ENCODE measurements at regions not wholly inside any gene's neighbourhood (a gene's known extent, or its start where the extent isn't known, plus 50 kb on each side); places are given as distances from the start of the nearest gene placed in this dataset.

GRCh38 chr7:12783421-12784095, 96.1 kb downstream of the ARL4A start:
- DNase-seq (ENCODE audit: low spot score), result no peak

GRCh38 chr7:12785473-12785872, 98.0 kb downstream of the ARL4A start:
- DNase-seq (ENCODE audit: low spot score), result no peak

- DNase-seq (ENCODE audit: low spot score), result no peak
These were observed 99.1 kb downstream of the ARL4A start for GRCh38 chr7:12786494-12786893.

- DNase-seq (ENCODE audit: low spot score), result no peak
These were observed 100.7 kb downstream of the ARL4A start for GRCh38 chr7:12788171-12788570.

GRCh38 chr7:12788591-12788990, 101.2 kb downstream of the ARL4A start:
- DNase-seq (ENCODE audit: low spot score), result no peak

GRCh38 chr7:12794722-12795302, 107.4 kb downstream of the ARL4A start:
- DNase-seq (ENCODE audit: low spot score), result no peak

GRCh38 chr7:12796397-12797127, 109.1 kb downstream of the ARL4A start:
- no peak for DNase-seq (ENCODE audit: low spot score)

- DNase-seq (ENCODE audit: low spot score), result no peak
These were observed 113.1 kb downstream of the ARL4A start for GRCh38 chr7:12800486-12800885.

- no peak for DNase-seq (ENCODE audit: low spot score)
These were observed 113.7 kb downstream of the ARL4A start for GRCh38 chr7:12801107-12801506.

- DNase-seq (ENCODE audit: low spot score), result no peak
These were observed 114.6 kb downstream of the ARL4A start for GRCh38 chr7:12802070-12802469.

GRCh38 chr7:12803542-12803941, 116.1 kb downstream of the ARL4A start:
- no peak for DNase-seq (ENCODE audit: low spot score)

GRCh38 chr7:12805518-12805928, 118.1 kb downstream of the ARL4A start:
- DNase-seq (ENCODE audit: low spot score), result no peak

GRCh38 chr7:12805957-12806356, 118.5 kb downstream of the ARL4A start:
- DNase-seq (ENCODE audit: low spot score), result no peak

- DNase-seq (ENCODE audit: low spot score), result no peak
These were observed 122.0 kb downstream of the ARL4A start for GRCh38 chr7:12809476-12809875.

GRCh38 chr7:12812111-12812510, 124.7 kb downstream of the ARL4A start:
- no peak for DNase-seq (ENCODE audit: low spot score)

- DNase-seq (ENCODE audit: low spot score), result no peak
These were observed 126.7 kb downstream of the ARL4A start for GRCh38 chr7:12814107-12814506.

- DNase-seq (ENCODE audit: low spot score), result no peak
These were observed 127.4 kb downstream of the ARL4A start for GRCh38 chr7:12814828-12815227.

- DNase-seq (ENCODE audit: low spot score), result no peak
These were observed 128.0 kb downstream of the ARL4A start for GRCh38 chr7:12815426-12815825.

- no peak for DNase-seq (ENCODE audit: low spot score)
These were observed 128.4 kb downstream of the ARL4A start for GRCh38 chr7:12815871-12816270.

GRCh38 chr7:12820777-12821176, 133.3 kb downstream of the ARL4A start:
- DNase-seq (ENCODE audit: low spot score), result no peak

- DNase-seq (ENCODE audit: low spot score), result no peak
These were observed 134.3 kb downstream of the ARL4A start for GRCh38 chr7:12821746-12822145.

GRCh38 chr7:12826079-12826478, 138.6 kb downstream of the ARL4A start:
- DNase-seq (ENCODE audit: low spot score), result no peak

GRCh38 chr7:12827219-12827821, 139.9 kb downstream of the ARL4A start:
- DNase-seq (ENCODE audit: low spot score), result no peak

Measured in AG08396 (cell line).